Ascending aorta (tissue), 2 donors: ENCODE measurements at regions not wholly inside any gene's neighbourhood (a gene's known extent, or its start where the extent isn't known, plus 50 kb on each side); places are given as distances from the start of the nearest gene placed in this dataset.

ENCODE experiments used
- DNase-seq, 2 donors: peaks; one replicate each; pipeline ENCODE4 v3.0.0-alpha.2; 2019; ENCODE audit warnings: low spot score in 2 of 2
- H3K27ac ChIP-seq, 2 donors: fragments of 200-600 bp; sonication (generic); one replicate each; pipeline ENCODE4 v1.5.1; 2016 to 2017; ENCODE audit warnings: mild to moderate bottlenecking in 1 of 2
- H3K27me3 ChIP-seq: fragments of 200-600 bp; sonication (generic); one replicate; pipeline ENCODE4 v1.5.1; 2017
- H3K36me3 ChIP-seq, 2 donors: fragments of 200-600 bp; sonication (generic); one replicate each; pipeline ENCODE4 v1.5.1; 2016
- H3K4me1 ChIP-seq, 2 donors: fragments of 200-600 bp; sonication (generic); one replicate each; pipeline ENCODE4 v1.5.1; 2016 to 2017; ENCODE audit warnings: mild to moderate bottlenecking in 1 of 2
- H3K4me3 ChIP-seq, 2 donors: fragments of 200-600 bp; sonication (generic); one replicate each; pipeline ENCODE4 v1.5.1; 2016 to 2017; ENCODE audit warnings: mild to moderate bottlenecking in 1 of 2
- H3K9me3 ChIP-seq, 2 donors: fragments of 200-600 bp; sonication (generic); one replicate each; pipeline ENCODE4 v1.5.1; 2016
- CTCF ChIP-seq, 3 experiments: fragments of 200-600 bp in 2 of 3; fragments of 450-650 bp in 1 of 3; sonication (generic) in 2 of 3; IDR thresholded peaks; one replicate each; pipeline ENCODE4 v1.5.1; 2016 to 2019; ENCODE audit warnings: antibody characterized with exemption in 3 of 3, mild to moderate bottlenecking in 1 of 3, moderate library complexity in 1 of 3
- intact Hi-C: fragments of 100-400 bp; cut with DNase I; formaldehyde crosslinking; loops from one replicate; pipeline ENCODE4 v1.15.1; 2023

- Histone ChIP-seq H3K4me3 (peak overlapping the region in 1 of 2 donors; percentile 24), H3K36me3 (no peaks in the 10 kb centered on the region), H3K9me3 (no peaks in the 10 kb centered on the region), H3K27me3 (no peaks in the 10 kb centered on the region), H3K4me1 (peaks cover 0 to 3% of the 10 kb centered on the region in 2 donors), H3K27ac (no peak overlapping the region)
- TF ChIP-seq CTCF (IDR thresholded peaks at IDR 0.05): no peak
- intact Hi-C loops: no loop called here
- no peak for DNase-seq
Measured at GRCh38 chr18:28771849-28772248, 594.9 kb upstream of the CDH2 start.

GRCh38 chr18:28768791-28769768 is 592.1 kb upstream of the CDH2 start:
- Histone ChIP-seq H3K4me1 (peaks cover 0 to 3% of the 10 kb centered on the region in 2 donors), H3K9me3 (no peaks in the 10 kb centered on the region), H3K36me3 (no peaks in the 10 kb centered on the region), H3K27me3 (no peaks in the 10 kb centered on the region), H3K4me3 (no peak overlapping the region), H3K27ac (no peak overlapping the region)
- DNase-seq: no peak
- intact Hi-C loops: no loop called here
- TF ChIP-seq CTCF (IDR thresholded peaks at IDR 0.05): no peak

- DNase-seq: no peak
- no peak for TF ChIP-seq CTCF (IDR thresholded peaks at IDR 0.05)
- no peak overlapping the region for H3K27ac ChIP-seq
Measured at GRCh38 chr18:28767727-28768211, 590.8 kb upstream of the CDH2 start.

GRCh38 chr18:28767201-28767600 is 590.3 kb upstream of the CDH2 start:
- Histone ChIP-seq H3K27ac (no peak overlapping the region), H3K9me3 (no peaks in the 10 kb centered on the region), H3K27me3 (no peaks in the 10 kb centered on the region), H3K4me3 (no peak overlapping the region), H3K36me3 (no peaks in the 10 kb centered on the region), H3K4me1 (peaks cover 0 to 3% of the 10 kb centered on the region in 2 donors)
- intact Hi-C loops: no loop called here
- no peak for DNase-seq
- TF ChIP-seq CTCF (IDR thresholded peaks at IDR 0.05): no peak

More at GRCh38 chr18:28767727-28768211, 590.8 kb upstream of the CDH2 start:
- no peaks in the 10 kb centered on the region for H3K9me3 ChIP-seq
- intact Hi-C loops: no loop called here
- no peaks in the 10 kb centered on the region for H3K36me3 ChIP-seq
- no peaks in the 10 kb centered on the region for H3K27me3 ChIP-seq
- peaks cover 0 to 3% of the 10 kb centered on the region in 2 donors for H3K4me1 ChIP-seq
- H3K4me3 ChIP-seq: no peak overlapping the region

- TF ChIP-seq CTCF (IDR thresholded peaks at IDR 0.05): no peak
- H3K4me3 ChIP-seq: no peak overlapping the region
- H3K27me3 ChIP-seq: no peaks in the 10 kb centered on the region
- H3K36me3 ChIP-seq: no peaks in the 10 kb centered on the region
- no peak for DNase-seq
- peaks cover 0 to 3% of the 10 kb centered on the region in 2 donors for H3K4me1 ChIP-seq
- H3K9me3 ChIP-seq: no peaks in the 10 kb centered on the region
- intact Hi-C loops: no loop called here
- H3K27ac ChIP-seq: no peak overlapping the region
Measured at GRCh38 chr18:28766721-28767120, 589.8 kb upstream of the CDH2 start.
